Vagina (tissue), 2 donors: ENCODE measurements at regions not wholly inside any gene's neighbourhood (a gene's known extent, or its start where the extent isn't known, plus 50 kb on each side); places are given as distances from the start of the nearest gene placed in this dataset.

ENCODE experiments used
- CTCF ChIP-seq, 3 experiments: fragments of 450-650 bp in 2 of 3; fragments of 200-600 bp in 1 of 3; sonication (generic) in 1 of 3; IDR thresholded peaks; one replicate each; pipeline ENCODE4 v1.5.1; 2017 to 2019; ENCODE audit warnings: antibody characterized with exemption in 3 of 3, mild to moderate bottlenecking in 2 of 3, moderate library complexity in 2 of 3
- POLR2A ChIP-seq, 2 donors: fragments of 450-650 bp; IDR thresholded peaks; one replicate each; pipeline ENCODE4 v1.6.1; 2017; ENCODE audit warnings: antibody characterized with exemption in 2 of 2, mild to moderate bottlenecking in 2 of 2, moderate library complexity in 2 of 2
- POLR2AphosphoS5 ChIP-seq, 2 donors: sonication (generic); formaldehyde crosslinking; IDR thresholded peaks; one replicate each; pipeline ENCODE4 v1.9.0; 2017; ENCODE audit warnings: antibody characterized with exemption in 2 of 2, mild to moderate bottlenecking in 2 of 2, low read depth in 1 of 2; ENCODE audit not compliant: insufficient read depth in 1 of 2

GRCh38 chr1:55331351-55331750, 116.2 kb upstream of the USP24 start:
- TF ChIP-seq CTCF (IDR thresholded peaks at IDR 0.05) (no peak), POLR2AphosphoS5 (IDR thresholded peaks at IDR 0.05; ENCODE audit: insufficient read depth in 1 of 2, low read depth in 1 of 2) (no peak), POLR2A (IDR thresholded peaks at IDR 0.05) (no peak)
